Hypothalamus (tissue), 51 donors: ENCODE measurements at regions not wholly inside any gene's neighbourhood (a gene's known extent, or its start where the extent isn't known, plus 50 kb on each side); places are given as distances from the start of the nearest gene placed in this dataset.
"Not testable (repeated sequence)": the region's sequence is repeated elsewhere in the genome, so short reads cannot be mapped to it uniquely, and the experiment has no call there.

Experiments
- DNase-seq, 51 donors: peaks; one replicate each; lab custom pipeline; 2025; lab: John Stamatoyannopoulos, UW

- DNase-seq, result no peak
Measured at GRCh38 chr6:74073429-74073828, 377.4 kb downstream of the CD109 start.

GRCh38 chr6:74071214-74071613 lies 375.2 kb downstream of the CD109 start:
- no peak for DNase-seq

GRCh38 chr6:74070711-74071110 lies 374.7 kb downstream of the CD109 start:
- no peak for DNase-seq

- no peak for DNase-seq
Measured at GRCh38 chr6:74070091-74070490, 374.1 kb downstream of the CD109 start.

DNA sequence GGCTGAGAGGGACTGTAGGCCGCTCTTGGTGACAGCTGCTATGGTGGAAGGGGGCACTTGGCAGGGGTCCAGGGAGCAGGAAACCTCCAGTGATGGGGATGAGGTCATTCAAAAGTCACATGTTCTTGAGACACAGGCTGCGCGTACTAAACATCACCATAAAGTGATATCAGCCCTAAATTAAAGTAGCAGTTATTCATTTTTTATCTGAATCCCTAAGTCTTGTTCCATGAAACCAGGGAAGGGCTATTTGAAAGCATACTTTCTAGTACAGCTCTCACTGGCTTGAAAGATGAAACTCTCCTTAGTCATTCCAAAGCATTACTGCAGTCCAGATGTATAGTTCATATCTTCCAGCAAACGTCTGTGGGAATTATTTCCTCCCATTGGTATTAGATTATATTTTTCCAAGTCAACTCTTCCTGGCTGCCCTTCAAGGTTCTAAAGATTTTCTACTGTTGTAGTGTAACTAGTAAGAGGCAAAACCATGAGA lies 373.1 kb downstream of the CD109 start:
- no peak for DNase-seq

DNA sequence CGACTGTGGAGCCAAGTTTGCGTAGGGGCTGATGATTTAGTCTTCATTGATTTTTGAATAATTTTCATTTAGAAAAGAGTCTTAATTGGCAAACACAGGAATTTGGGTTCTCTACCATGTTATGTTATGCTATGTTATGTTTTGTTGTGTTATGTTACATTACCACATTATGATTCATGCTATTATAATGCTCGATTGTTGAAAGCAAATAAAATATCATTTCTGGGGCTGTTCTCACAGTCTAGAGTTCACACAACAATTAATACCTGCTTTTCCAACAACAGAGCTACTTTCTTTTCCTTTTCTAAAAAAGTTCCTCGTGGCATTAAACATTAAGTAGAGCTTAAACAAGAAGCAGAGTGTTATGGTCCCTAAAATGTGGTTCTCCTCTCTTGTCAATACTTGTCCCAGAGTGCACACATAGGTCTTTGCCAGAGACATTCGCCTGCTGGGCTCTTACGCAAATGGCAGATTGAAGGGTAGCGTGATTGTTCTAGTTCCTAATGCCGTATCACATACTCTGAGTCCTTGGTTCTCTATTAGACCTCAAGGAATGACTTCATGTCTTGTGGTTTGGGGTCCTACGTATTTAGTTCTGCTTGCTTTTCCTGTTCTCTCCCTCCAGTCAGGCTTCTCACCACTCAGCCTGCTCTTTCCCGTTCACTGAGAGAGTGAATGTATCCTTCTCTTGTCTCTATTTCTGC lies 370.3 kb downstream of the CD109 start:
- DNase-seq, result no peak

DNA sequence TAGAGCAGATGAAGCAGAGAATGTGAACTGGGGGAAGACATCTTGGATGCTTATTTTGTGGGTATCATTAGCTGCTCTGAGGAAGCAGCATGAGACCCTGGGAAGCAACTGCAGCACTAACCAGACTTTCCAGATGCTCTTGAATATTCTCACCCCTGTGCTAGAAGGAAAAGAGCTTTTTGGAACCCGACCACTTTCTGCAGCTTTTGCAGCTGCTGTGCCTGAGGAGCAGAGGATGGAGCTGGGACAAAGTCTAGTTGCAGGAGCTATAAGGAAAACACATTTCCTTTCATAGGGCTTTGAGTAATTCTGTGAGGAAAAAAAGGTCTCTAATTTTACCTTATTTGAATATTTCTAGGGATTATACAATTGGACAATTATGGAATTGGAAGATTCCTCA lies 369.7 kb downstream of the CD109 start:
- DNase-seq, result no peak

DNA sequence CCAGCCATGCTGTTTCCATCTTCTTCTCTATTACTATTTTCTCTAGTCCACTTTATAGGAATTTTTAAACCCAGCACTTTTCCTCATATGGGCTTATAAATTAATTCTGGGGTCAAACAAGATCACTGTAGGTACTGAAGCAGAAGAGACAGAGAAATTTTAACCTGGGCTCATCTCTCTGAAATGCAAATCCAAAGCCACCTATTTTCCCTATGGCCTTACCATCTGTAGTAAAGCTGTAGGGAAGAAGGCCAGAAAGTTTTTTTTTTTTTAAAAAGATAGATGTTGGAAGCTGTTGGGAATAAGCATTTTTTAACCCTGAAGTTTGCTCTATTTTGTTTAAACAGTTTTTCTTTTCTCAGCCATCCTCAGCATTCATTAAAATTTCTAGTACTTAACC lies 367.4 kb downstream of the CD109 start:
- no peak for DNase-seq

DNA sequence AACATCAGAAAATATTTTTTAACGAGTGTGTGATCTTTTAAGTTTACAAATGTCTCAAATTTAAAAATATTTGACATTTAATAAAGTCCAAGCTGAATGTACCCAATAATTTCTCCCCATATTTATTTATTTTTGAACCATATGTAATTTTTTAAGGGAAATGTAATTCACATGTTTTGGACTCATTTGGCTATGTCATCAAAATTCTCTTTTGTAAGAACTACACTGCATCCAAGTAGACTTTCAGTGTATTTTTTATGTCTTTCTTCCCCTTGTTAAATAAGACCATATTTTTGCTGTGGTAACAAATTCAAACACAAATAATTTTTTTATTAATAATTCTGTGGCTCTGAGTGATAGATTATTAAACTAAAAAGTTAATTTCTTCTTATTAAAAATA lies 365.2 kb downstream of the CD109 start:
- DNase-seq, result no peak

DNA sequence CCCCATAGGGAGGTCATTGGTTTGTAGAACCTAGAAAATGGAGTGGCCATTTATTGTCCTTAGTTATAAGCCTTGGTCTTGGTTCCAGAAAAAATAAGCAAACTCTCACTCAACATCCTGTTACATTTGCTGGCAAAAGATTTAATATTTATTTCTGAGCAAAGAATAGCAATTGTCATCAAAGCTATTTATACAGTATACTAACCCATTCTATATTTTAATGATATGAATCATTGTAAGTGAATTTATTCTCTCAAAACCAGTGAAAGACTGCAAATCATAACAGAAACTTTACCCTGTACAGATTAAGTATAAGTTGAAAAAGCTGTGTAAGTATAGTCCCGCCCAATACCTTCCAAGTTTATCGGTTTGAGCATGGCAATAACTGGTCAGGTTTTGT lies 364.4 kb downstream of the CD109 start:
- no peak for DNase-seq

DNA sequence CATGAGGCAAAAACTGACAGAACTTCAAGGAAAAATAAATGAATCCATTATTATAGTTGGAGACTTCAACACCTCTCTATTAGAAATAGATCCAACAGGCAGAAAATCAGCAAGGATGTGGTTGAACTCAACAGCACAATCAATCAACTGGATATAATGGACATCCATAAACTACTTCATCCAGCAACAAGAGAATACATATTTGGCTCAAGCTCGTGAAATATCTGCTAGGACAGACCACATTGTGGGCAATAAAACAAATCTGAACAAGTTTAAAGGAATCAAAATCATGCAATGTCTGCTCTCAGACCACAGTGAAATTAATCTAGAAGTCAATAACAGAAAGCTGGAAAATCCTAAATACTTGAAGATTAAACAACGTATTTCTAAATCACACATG lies 362.6 kb downstream of the CD109 start:
- DNase-seq, result no peak

- no peak for DNase-seq
Measured at GRCh38 chr6:74057326-74057725, 361.3 kb downstream of the CD109 start.

GRCh38 chr6:74054190-74054589 lies 358.2 kb downstream of the CD109 start:
- DNase-seq, result no peak

DNA sequence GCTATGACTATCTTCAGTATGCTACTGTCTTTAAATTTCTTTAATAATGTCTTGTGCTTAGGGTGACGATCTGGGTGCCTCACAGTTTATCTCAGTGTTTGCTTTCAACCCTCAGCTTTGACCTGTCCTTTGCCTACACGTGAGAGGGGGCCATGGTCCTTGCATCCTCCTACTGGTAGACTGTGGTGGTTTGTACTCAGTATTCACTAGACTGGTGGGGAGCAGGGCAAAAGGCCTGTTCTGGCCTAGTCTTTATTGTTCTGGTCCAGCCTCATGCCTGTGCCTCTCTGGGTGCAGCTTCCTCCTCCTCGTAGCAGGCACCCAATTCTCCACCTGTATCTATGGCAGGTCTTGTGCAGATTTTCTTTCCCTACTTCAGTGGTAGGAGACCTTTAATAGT lies 354.9 kb downstream of the CD109 start:
- DNase-seq, result no peak

DNA sequence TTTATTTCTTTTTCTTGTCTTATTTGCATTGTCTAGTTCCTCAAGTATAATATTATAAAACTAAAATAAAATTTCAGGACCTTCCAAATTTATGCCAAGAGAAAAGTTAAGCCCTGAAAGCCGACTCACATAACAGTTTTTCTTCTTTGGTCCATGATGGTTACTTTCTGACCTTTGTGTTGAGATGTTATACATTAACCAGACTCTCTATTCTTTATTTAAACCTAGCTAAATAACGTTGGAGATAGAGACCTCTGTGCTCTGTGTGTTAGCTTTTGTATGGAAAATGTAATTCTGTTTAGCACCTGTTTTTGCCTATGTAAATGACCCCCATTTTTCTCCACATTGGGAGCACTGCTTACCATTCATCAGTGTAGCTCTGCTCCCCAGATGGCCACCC lies 352.4 kb downstream of the CD109 start:
- DNase-seq, result no peak

- DNase-seq, result no peak
Measured at GRCh38 chr6:74044417-74045096, 348.6 kb downstream of the CD109 start.

- DNase-seq, result no peak
Measured at GRCh38 chr6:74041420-74041819, 345.4 kb downstream of the CD109 start.

GRCh38 chr6:74018825-74019224 lies 322.8 kb downstream of the CD109 start:
- no peak for DNase-seq

DNA sequence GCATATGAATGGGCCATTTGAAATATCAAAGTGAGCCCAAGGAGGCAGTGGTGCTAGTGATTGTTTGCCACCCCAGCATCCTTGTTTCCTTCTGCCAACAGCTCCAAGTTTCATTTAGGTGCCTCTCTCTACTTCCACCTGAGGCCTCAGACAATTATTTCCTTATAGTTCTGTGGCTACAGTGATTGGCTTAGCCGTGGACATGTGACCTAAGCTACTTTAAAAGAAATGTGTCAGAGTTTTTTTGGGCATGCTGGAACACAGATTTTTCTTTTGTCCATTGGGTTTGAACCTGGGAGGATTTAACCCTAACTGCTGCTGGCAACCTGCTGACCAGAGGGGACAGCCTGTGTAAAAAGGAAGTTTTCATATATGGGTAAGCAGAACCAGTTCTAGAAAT lies 319.4 kb downstream of the CD109 start:
- DNase-seq, result no peak

DNA sequence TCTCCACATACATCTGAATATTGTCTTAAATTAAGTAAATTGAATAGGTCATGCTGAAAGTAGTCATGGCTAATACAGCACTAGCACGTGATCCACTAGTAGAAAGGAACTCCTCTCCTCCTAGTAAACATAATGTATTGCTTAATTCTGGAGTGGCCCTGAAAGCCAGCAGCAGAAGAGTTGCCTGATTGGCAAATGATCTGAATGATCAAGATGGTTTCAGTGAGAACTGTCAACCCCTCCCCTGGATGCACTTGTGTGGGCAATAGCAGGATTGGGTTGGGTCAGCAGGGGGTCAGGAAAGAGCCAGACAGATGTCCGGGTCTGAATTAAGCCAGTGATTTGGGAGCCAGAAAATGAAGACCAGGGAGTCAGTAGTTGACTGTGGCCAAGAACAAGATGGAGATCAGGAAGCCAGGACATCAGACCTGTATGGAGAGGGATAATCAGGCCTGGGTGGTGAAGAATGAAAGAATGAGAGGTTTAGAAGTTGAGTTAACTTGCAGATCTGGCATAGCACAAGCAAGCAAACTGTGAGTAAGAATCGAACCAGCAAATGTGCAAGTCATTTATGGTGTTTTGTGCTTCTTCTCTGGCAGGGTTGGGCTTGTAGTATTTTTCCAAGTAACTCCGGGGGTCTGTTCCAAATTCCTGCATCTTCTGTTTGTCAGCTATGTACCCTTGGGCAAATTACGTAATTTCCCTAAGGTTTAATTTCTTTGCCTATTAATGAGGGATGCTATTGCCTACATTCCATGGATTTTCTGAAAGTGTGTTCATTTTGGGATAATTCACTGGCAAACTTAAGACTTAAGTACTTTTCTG lies 304.9 kb downstream of the CD109 start:
- no peak for DNase-seq

GRCh38 chr6:73990609-73991238 lies 294.7 kb downstream of the CD109 start:
- not testable (repeated sequence) for DNase-seq
